IPS DF 4.7 (cell line): ENCODE measurements at regions not wholly inside any gene's neighbourhood (a gene's known extent, or its start where the extent isn't known, plus 50 kb on each side); places are given as distances from the start of the nearest gene placed in this dataset.

Experiments
- DNase-seq: peaks from one replicate; pipeline ENCODE4 v3.0.0-alpha.2; 2013; ENCODE audit warnings: low spot score; ENCODE audit errors: extremely low read depth

DNA sequence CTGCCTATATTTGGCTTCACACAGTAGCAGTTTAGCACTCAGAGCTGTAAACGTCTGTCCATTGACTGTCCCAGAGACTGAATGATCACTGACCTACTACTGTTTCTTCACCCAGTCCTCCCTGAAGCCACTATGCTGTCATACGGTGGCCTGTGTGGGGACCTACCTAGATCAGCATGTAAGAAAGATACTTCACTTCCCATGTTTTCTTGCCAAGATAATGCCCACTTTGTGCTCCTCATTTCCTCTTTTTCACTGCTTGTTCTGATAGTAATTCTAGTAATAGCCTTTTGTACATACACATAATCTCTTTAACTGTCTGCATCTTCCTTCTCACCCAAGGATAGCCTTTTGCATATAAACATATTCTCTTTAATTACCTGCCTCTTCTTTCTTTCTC is 109.9 kb upstream of the TIAM2 start:
- no peak for DNase-seq

DNA sequence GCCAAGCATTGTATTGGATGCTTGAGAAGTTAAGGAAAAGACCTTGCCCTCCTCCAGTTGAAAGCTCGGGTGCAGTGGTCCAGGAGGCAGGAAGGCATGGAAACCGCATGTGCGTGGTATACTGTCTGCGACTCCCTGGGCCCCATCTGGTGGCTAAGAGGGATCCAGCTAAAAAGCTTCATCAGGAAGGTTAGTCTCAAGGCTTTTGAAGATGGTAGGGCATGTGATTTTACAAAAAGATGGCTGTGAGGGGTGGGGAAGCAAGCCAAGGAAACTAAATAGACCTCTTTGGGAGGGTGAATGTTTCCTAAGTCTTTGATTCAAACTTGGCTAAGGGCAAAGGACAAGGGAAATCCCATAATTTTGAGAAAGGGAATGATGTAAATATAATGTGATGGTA is 109.1 kb upstream of the TIAM2 start:
- no peak for DNase-seq

DNA sequence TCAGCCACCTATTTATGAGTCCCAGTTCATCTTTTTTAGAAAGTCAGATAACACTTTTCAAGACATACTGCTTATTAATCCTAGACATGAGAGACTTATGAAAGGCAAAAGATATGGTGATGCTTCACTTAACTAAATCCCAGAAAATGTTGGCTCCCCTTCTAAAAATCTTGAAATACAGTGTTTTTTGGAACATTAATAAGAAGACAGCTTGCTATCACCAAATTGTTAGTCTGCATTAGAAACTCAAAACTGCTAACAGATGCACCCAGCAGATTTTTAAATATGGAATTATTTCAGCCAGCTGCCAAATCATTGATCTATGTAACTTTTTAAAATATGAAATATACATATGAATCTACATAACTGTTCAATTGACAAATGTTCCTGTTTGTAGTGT is 108.6 kb upstream of the TIAM2 start:
- no peak for DNase-seq

DNA sequence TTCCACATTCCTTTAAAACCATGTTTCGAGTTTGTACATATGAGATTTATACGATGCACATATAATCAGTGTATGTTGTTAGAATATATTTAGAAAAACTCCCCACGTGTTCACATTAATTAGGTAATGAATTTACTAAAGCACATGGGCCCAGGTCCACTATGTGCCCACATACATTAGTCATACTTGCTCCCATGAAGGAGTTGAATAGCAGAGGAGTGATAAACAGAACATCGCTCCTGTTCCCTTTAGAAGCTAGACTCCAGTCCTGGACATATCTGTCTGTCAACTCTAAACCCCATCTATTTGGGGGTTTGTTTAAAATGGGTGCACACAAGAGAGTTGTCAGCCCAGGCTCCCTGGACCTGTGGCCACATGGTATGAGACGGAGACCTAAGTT is 108.1 kb upstream of the TIAM2 start:
- DNase-seq = no peak

DNA sequence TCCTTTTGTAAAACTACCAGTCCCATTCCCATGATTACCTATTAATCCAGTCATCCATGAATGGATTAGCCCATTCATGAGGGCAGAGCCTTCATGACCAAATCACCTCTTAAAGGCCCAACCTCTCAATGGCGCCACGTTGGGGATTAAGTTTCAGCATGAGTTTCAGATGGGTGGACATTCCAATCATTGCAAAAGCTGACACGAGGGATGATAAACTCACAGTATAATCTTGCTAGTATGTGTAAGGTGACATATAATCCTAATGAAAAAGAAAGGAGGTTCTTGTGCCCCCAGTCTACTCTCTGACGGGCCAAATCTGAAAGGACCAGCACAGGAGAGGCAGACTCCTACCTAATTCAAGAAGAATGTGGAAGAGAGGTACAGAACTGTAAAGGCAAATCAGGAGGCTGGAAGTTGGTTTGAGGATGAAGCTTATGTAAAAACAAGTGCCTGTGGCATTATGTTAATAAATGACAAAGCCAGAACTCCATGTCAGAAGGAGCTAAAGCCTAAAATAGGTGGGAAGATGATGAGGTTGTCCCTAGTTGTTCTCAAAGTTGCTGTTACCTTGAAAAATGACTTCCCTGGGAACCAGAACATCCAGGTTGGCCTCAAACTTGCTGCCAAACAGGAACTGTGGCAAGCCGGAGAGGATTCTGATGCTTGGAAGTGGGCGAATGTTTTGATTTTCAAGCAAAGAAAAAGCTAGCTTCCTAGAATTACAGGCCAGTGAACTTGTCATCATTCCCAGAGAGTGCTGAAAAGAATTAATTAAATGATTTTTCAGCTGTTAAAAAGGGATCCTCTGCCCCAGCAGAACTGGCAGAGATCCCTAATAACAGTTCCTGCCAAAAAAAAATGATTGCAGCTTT is 106.5 kb upstream of the TIAM2 start:
- DNase-seq = no peak

DNA sequence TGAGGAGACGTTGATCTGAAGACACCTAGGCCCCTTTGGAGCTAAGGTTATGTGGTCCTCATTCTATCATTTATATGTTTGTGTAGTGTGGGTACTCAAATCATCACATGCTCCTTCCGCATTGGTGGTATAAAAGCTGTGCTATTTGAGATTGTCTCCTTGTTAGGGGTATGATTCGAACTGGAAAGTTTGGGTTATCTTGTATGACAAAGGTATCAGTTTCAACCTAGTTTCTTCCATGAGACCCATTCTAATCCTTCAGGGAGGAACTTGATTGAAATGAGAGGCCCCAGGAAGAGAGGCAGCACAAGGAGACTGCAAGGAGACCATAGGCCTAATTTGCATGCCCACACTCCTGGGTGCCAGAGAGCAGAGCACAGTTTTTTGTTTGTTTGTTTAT is 104.2 kb upstream of the TIAM2 start:
- no peak for DNase-seq

DNA sequence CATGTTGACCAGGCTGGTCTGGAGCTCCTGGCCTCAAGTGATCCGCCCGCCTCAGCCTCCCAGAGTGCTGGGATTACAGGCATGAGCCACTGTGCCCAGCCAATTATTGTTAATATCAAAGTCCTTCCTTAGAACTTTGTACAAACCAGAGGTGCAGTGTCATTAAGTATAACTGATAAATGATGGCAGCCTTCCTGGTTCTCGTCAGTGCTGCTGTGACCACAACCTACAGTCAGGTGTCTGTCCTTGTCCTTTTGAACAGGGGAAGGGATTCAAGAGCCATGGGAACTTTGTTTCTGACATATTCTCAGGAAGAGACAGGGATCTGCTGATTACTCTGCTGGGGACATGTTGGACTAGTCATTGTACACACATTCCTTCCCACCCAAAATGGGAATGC is 103.2 kb upstream of the TIAM2 start:
- DNase-seq = no peak

DNA sequence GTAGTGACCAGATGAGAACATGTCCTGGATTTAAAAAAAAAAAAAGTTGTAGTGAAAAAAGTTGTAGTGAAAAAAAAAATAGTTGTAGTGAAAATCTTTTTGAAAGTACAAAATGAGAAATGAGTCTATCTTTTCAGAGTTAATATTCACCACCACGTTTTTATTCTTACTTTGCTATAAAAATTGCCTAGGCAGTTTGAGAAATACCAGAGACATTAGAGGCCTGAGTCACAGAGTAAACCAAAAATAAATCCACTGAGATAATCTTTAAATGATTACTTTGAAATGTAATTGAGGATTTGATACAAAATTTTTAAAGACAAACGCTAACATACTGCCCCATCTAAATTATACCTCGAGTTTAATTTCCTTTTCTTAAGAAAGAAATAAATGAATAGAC is 101.2 kb upstream of the TIAM2 start:
- DNase-seq = no peak

DNA sequence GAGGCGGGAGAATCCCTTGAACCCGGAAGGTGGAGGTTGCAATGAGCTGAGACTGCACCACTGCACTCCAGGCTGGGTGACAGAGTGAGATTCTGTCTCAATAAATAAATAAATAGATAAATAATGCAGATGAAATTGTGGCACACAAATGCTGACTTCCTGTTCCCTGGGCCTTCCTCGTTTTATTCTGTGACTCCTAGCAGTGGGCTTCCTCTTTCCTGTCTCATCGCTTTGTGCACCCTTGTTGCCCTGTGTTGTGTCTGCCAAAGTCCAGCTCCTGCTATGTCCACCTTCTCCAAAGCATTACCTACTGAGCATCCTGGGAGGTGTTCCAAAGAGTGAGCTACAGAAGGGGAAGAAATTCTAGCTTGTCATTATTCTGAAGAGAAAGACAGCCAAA is 100.2 kb upstream of the TIAM2 start:
- DNase-seq = no peak

DNA sequence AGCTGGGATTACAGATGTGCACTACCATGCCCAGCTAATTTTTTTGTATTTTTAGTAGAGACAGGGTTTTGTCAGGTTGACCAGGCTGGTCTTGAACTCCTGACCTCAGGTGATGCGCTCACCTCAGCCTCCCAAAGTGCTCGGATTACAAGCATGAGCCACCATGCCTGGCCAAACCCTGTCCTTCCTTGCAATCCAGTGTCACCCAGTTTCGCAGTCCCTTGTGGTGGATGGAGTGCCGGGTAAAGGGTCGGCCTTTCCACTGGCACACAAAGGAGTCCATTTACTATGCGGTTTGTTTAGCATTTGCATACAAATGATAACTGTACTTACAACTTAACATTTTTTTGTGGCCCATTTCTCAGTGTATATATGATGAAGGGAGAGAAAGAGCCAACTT is 99.3 kb upstream of the TIAM2 start:
- no peak for DNase-seq

DNA sequence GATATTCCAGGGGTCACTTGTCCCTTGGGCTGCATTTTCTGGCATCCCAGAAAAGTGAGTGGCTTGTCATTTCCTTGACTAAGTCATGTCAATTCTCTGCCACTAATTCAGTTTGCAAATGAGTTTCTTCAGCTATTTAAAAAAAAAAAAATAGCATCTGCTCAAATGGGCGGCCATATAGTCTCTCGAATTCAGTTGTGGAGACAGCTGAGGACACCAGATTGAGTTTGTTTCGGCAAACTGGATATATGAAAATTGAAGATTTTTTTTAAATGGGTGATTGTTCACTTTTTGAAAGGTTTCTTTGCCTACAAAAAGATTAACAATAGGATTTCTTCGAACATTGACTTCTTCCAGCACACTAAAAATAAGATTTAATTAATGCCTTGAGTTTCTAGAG is 96.3 kb upstream of the TIAM2 start:
- no peak for DNase-seq

DNA sequence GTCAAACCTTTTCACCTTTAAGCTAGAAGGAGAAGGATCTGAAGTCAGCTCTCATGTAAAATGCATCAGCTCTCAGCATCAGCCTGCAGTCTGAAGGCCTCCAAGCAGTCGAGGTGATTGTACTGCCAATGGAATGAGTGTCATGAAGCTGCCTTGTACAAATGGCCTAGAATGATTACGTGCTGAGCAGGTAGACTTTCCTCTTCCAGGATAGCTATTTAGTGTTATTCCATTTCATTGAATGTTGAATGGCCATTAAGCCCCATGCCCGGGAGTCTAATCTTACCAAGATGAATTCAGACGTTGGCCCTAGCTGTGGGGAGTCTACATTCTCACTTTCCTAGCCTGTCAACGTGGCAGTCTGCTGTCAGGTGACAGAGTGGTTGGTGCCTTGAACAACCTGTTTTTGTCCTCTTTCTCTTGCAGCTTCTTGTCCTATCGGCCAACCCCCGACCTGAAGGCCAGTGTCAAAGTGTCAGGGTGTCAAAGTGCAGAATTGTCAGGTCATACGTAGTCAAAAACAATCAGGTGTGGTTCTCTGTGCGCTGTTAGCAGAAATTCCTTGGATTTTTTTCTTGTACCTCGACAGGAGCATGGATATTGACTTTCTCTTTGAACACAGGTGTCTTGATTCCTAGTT is 95.2 kb upstream of the TIAM2 start:
- no peak for DNase-seq

DNA sequence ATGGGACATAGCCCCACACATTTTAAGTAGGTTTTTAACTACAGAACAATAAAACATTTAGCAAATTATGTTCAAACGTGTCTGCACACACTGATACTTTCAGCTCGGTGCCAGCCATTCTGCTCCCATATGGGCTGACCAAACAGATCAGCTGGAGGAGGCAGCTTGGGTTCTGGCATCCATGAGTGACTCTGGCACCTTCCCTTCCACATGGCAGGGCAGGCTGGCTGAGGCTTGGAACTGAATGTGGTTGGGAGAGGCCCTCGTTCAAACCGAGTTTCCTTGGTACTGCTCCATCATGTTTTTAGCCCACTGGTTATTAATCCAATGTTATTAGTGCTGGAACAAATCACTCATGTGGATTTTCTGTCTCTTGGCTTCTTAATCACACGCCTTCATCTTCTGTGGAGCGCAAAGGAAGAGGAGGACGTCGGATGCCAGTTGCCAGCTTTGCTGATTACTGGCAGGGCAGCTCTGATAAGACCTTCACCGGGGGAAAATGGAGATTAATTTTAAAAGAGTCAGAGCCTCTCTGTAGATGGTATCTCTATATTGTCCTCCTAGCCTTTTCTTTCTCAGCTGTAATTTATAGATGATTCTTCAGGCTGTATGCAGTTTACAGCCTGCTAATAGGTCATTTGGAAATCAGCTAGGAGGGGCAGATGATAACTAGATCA is 93.1 kb upstream of the TIAM2 start:
- DNase-seq = no peak

DNA sequence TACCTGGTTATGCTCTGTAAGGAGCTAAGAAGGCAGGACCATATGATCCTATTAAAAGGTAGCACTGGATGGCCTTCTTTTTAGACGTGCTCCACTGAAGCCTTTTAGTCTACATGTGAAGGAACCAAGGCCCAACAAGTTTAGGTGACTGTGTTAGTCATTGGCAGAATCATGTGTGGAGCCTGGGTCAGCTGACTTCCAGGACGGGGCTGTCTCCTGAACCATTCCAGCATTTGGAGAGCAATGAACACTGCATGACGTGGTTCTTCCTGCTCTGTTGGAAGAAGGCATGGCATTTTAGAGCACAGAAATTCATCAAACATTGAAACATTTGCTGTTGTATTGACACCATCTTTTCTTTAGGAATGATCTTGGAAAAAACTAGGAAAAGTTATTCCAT is 87.8 kb upstream of the TIAM2 start:
- no peak for DNase-seq

DNA sequence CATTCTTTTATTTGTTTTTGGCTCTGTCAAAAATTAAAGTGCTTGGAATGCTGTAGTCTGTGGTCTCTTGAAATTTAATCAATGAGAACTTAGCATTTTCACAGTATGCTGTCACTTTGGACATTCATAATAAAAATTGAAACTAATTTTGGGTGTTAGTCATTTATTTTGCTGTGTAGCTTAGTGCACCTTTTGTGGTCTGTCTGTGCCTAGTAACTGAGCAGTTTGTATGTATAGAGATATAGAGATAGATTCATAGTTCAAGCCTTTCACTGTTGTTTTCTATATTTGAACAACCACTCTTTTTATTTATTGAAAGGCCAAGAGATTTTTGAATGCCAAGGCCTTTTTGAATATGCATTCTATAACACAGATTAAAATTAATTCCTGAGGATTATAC is 86.4 kb upstream of the TIAM2 start:
- no peak for DNase-seq

DNA sequence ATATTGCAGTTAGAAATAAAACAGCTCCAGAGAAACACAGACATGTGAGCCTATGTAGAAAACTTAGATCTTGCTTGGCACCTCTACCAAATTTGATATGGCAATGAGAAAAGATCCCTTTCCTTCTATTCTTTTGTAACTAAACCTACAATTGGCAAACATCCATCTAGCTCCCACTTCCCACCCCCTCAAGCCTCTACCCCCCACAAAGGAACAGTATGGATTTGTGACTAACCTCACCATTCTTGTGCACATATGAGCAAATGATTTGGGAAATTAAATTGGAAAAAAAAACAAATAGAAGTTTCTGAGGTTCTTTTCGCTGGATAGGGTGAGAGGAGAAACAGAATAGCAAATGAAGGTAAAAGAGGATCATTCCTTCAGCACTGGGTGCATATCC is 85.8 kb upstream of the TIAM2 start:
- no peak for DNase-seq

DNA sequence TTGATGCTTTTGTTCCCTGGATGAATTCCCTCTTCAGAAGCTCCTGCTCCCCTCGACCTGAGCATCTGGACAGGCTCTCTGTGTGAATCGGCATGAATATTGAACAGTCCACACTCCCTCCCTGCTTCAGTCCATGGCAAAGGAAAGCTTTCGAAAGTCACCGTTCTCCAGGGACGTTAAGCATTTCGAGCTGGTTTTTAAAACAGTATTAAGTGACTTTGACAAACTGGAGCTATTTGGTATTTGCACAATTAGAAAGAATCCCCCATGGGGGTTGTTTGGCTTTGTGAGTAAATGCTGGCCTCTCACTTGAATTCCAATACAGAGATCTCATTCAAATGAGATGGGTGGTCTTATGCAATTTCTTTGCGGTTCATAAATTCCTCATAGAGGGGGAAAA is 85.3 kb upstream of the TIAM2 start:
- DNase-seq = no peak

DNA sequence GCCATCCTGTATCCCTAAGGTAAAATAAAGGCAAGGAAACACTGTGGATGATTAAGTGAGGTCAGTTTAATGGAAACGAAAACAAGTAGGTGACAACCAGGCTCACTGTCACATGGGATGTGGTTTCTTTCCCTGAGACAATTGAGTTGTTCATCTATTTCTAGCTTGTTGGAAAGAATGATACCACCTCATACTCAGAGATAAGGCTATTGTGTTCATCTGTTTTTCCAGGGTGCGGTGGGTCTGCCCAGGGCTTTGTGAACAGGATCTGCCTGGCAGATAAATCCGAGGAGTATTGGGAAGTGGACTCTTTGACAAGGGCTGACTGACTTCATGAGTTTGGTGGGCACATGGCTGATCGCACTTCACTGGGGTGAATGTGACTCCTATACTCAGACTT is 80.8 kb upstream of the TIAM2 start:
- DNase-seq = no peak

DNA sequence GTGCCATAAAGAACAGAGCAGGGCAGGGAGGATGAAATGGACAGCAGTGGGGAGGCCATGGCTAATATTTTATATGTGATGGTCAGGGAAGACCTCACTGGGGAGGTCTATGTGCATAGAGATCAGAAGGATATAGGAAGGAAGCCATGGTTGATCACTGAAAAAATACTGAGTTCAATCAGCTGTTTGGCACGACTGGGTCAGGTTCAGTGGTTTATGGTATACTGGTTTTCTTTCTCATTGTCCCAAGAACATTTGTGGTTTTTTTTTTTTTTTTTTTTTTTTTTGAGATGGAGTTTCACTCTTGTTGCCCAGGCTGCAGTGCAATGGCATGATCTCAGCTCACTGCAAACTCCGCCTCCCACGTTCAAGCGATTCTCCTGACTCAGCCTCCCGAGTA is 78.3 kb upstream of the TIAM2 start:
- DNase-seq = no peak

DNA sequence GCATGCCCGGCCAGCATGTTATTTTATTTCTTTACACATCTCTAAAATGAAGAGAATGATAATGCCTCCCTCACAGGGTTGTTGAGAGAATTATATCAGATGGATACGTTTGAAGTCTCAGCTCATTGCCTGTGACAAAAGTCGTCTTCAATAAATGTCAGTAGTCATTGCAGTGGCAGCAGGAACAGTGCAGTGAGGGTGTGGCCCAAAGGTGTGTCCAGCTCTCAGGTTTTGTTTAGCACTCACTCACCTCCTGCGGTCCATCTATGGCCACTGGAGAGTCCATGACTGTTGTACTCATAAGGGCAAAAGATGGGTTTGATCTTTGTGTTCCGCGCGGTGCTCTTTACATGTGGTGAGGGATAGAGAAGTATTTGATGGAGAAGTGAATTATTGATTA is 77.2 kb upstream of the TIAM2 start:
- DNase-seq = no peak

DNA sequence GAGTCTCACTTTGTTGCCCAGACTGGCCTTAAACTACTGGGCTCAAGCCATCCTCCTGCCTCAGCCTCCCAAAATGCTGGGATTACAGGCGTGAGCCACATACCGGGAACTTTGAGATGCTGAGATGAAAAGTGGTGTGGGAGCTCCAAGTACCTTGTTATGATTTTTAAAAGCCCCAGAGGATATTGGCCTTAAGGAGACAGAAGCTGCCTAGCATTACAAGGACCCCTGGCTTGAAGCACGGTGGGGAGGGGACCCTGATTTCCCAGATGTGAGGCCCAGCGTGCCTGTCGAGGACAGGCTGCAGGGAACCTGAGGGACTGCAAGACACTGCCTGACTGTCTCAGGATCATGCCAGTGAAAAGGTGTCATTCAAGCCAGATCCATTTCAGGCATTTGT is 75.3 kb upstream of the TIAM2 start:
- DNase-seq = no peak

DNA sequence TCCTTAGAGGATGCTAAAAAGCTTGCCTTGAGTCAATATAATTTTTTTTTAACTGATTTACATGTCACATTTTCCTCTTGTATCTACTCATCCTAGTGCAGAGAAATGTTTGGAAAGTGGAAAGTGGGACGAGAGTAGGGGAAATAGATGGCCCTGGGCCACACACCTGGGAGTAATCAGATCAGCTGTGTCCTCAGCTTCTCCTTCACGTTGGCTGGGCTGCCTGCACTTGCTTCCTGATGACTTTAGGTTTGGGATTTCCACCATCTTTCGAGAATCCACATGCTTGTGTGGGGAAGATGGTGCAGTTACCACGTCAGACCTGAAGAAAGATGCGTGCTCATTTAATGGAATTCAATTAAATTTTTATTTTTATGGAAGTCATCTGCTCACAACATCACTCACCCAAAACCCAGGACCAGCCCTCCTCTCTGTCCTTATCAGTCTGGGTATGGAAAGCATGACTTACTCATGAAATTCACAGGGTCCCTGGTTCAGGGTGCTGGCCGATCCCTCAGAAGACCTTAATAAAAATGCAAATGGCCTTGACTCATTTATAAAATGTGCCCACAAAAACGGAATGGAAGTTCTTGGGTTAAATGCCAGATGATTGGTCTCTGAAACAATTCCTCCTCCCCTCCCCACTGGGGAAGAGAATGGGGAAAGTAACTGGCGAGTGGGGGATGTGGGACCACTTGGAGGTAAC is 74.5 kb upstream of the TIAM2 start:
- no peak for DNase-seq
